ENCODE measurements at regions not wholly inside any gene's neighbourhood (a gene's known extent, or its start where the extent isn't known, plus 50 kb on each side); places are given as distances from the start of the nearest gene placed in this dataset.

GRCh38 chr15:69757186-69757585 is 304.6 kb downstream of the RPLP1 start:
- no peak overlapping the region for H3K4me3 ChIP-seq
- H3K9me3 ChIP-seq = no peaks in the 10 kb centered on the region
- ATAC-seq = no peak
- no peak overlapping the region for H3K27ac ChIP-seq
- no peak for TF ChIP-seq CTCF (IDR thresholded peaks at IDR 0.05)
- DNase-seq = no peak
- peaks cover 38% of the 10 kb centered on the region for H3K4me1 ChIP-seq
- no peaks in the 10 kb centered on the region for H3K36me3 ChIP-seq
- no peaks in the 10 kb centered on the region for H3K27me3 ChIP-seq (ENCODE audit: low read depth)
- intact Hi-C loops (cut with DNase I) = no loop called here

GRCh38 chr15:69758291-69758771 is 305.7 kb downstream of the RPLP1 start:
- H3K27ac ChIP-seq = no peak overlapping the region
- peaks cover 38% of the 10 kb centered on the region for H3K4me1 ChIP-seq
- intact Hi-C loops (cut with DNase I) = no loop called here
- no peak for DNase-seq
- no peaks in the 10 kb centered on the region for H3K9me3 ChIP-seq
- TF ChIP-seq CTCF (IDR thresholded peaks at IDR 0.05) = no peak
- peak; percentile 20 to 24 for ATAC-seq
- H3K27me3 ChIP-seq (ENCODE audit: low read depth) = no peaks in the 10 kb centered on the region
- no peak overlapping the region for H3K4me3 ChIP-seq
- H3K36me3 ChIP-seq = no peaks in the 10 kb centered on the region

GRCh38 chr15:69758810-69759790 is 306.5 kb downstream of the RPLP1 start:
- peaks cover 38% of the 10 kb centered on the region for H3K4me1 ChIP-seq
- DNase-seq (peak; percentile 58), ATAC-seq (peak; percentile 69 to 74)
- TF ChIP-seq CTCF (IDR thresholded peaks at IDR 0.05) = no peak
- H3K9me3 ChIP-seq = no peaks in the 10 kb centered on the region
- H3K27ac ChIP-seq = peak overlapping the region; percentile 75
- no peaks in the 10 kb centered on the region for H3K36me3 ChIP-seq
- intact Hi-C loops (cut with DNase I) = no loop called here
- H3K27me3 ChIP-seq (ENCODE audit: low read depth) = no peaks in the 10 kb centered on the region
- no peak overlapping the region for H3K4me3 ChIP-seq

GRCh38 chr15:69760258-69760845 is 307.7 kb downstream of the RPLP1 start:
- no peaks in the 10 kb centered on the region for H3K36me3 ChIP-seq
- H3K27me3 ChIP-seq (ENCODE audit: low read depth) = no peaks in the 10 kb centered on the region
- TF ChIP-seq CTCF (IDR thresholded peaks at IDR 0.05) = no peak
- peak; percentile 54 to 61 for ATAC-seq
- DNase-seq = no peak
- peak overlapping the region; percentile 75 for H3K27ac ChIP-seq
- H3K4me1 ChIP-seq = peaks cover 38% of the 10 kb centered on the region
- intact Hi-C loops (cut with DNase I) = no loop called here
- no peaks in the 10 kb centered on the region for H3K9me3 ChIP-seq
- no peak overlapping the region for H3K4me3 ChIP-seq

GRCh38 chr15:69760890-69761568 is 308.4 kb downstream of the RPLP1 start:
- H3K27ac ChIP-seq = peak overlapping the region; percentile 75
- H3K27me3 ChIP-seq (ENCODE audit: low read depth) = no peaks in the 10 kb centered on the region
- H3K4me3 ChIP-seq = no peak overlapping the region
- TF ChIP-seq CTCF (IDR thresholded peaks at IDR 0.05) = no peak
- H3K9me3 ChIP-seq = no peaks in the 10 kb centered on the region
- ATAC-seq (peak; percentile 85 to 86), DNase-seq (peak; percentile 70)
- H3K36me3 ChIP-seq = no peaks in the 10 kb centered on the region
- H3K4me1 ChIP-seq = peaks cover 36% of the 10 kb centered on the region
- intact Hi-C loops (cut with DNase I) = no loop called here
